GM12878 (cell line): ENCODE measurements at regions not wholly inside any gene's neighbourhood (a gene's known extent, or its start where the extent isn't known, plus 50 kb on each side); places are given as distances from the start of the nearest gene placed in this dataset.

Experiments used
- ATAC-seq: fragments of 200-7000 bp; cut with Tn5 transposase; 3 replicates; pipeline ENCODE4 v1.9.1; 2020; ENCODE audit warnings: mild to moderate bottlenecking, moderate library complexity
- BruUV-seq: library from RNA; stranded (reverse); fragments of 400-500 nt; replicated peaks from 2 replicates; lab custom pipeline; 2021; lab: Mats Ljungman, UMichigan
- CTCF ChIA-PET: fragments of 300-600 bp; sonication (Branson Sonifier 250); formaldehyde crosslinking; extraction: SDS; loops from one replicate; lab custom pipeline; 2021; ENCODE audit warnings: inconsistent platforms; lab: Yijun Ruan, JAX
- POLR2A ChIA-PET: fragments of 350-600 bp; formaldehyde crosslinking; extraction: SDS; loops from one replicate; lab custom pipeline; 2021; ENCODE audit warnings: inconsistent platforms; lab: Charles Lee
- RAD21 ChIA-PET: fragments of 300-600 bp; sonication (Branson Sonifier 250); formaldehyde crosslinking; loops from one replicate; lab custom pipeline; 2023; ENCODE audit warnings: antibody characterized with exemption; ENCODE audit not compliant: unreplicated experiment; lab: Charles Lee
- SMC1A ChIA-PET: fragments of 300-600 bp; sonication (Branson Sonifier 250); formaldehyde crosslinking; loops from one replicate; lab custom pipeline; 2023; ENCODE audit not compliant: unreplicated experiment, uncharacterized antibody; lab: Charles Lee
- DNase-seq: peaks from one replicate; pipeline ENCODE4 v3.0.0-alpha.2; 2011; ENCODE audit warnings: low read depth, low spot score
- FAIRE-seq: peaks from 3 replicates; lab custom pipeline; 2011; peaks lifted over from hg19 to GRCh38; lab: Jason Lieb, UNC
- H2AFZ ChIP-seq: 2 replicates; pipeline ENCODE4 v1.6.0; 2011; ENCODE audit warnings: low read depth, low read length, control low read depth; ENCODE audit not compliant: control insufficient read depth
- H3K27ac ChIP-seq: 2 replicates; pipeline ENCODE4 v1.5.1; 2011; ENCODE audit warnings: control low read depth; ENCODE audit not compliant: control insufficient read depth, insufficient read depth
- H3K27me3 ChIP-seq, 2 experiments: replicated peaks in 1 of 2; 2 replicates each; pipeline versions ENCODE4 v1.6.0 to v1.6.1; 2011; ENCODE audit warnings: low read length in 1 of 2; ENCODE audit not compliant: control insufficient read depth in 2 of 2, insufficient read depth in 2 of 2
- H3K36me3 ChIP-seq, 2 experiments: 2 replicates each; pipeline ENCODE4 v1.5.1; 2011; ENCODE audit warnings: low read length in 1 of 2; ENCODE audit not compliant: control insufficient read depth in 2 of 2, insufficient read depth in 2 of 2
- H3K4me1 ChIP-seq: 2 replicates; pipeline ENCODE4 v1.6.1; 2011; ENCODE audit warnings: mild to moderate bottlenecking, low read length, moderate library complexity, mixed read lengths; ENCODE audit not compliant: control insufficient read depth, insufficient read depth
- H3K4me2 ChIP-seq: 2 replicates; pipeline ENCODE4 v1.6.0; 2011; ENCODE audit warnings: control low read depth; ENCODE audit not compliant: control insufficient read depth, insufficient read depth
- H3K4me3 ChIP-seq: fragments of 200-600 bp; sonication (generic); 2 replicates; pipeline ENCODE4 v1.5.1; 2016
- H3K79me2 ChIP-seq: 2 replicates; pipeline ENCODE4 v1.6.0; 2011; ENCODE audit warnings: low read length; ENCODE audit not compliant: control insufficient read depth, insufficient read depth
- H3K9ac ChIP-seq: 2 replicates; pipeline ENCODE4 v1.8.0; 2011; ENCODE audit warnings: low read length, control low read depth, mixed read lengths; ENCODE audit not compliant: control insufficient read depth, insufficient read depth
- H3K9me3 ChIP-seq: replicated peaks from 3 replicates; pipeline ENCODE4 v1.5.1; 2011; ENCODE audit warnings: mild to moderate bottlenecking, low read length; ENCODE audit not compliant: control insufficient read depth, insufficient read depth
- H4K20me1 ChIP-seq: 2 replicates; pipeline ENCODE4 v1.6.0; 2011; ENCODE audit not compliant: control insufficient read depth, insufficient read depth
- CHD1 ChIP-seq: IDR thresholded peaks from 2 replicates; pipeline ENCODE4 v1.6.1; 2012; ENCODE audit warnings: low read depth, low read length, improper control_type of control experiment
- DPF2 ChIP-seq: fragments of 450-650 bp; IDR thresholded peaks from 2 replicates; pipeline ENCODE4 v1.6.1; 2017; ENCODE audit warnings: mild to moderate bottlenecking
- E2F4 ChIP-seq: IDR thresholded peaks from 2 replicates; pipeline ENCODE4 v1.6.1; 2012; ENCODE audit warnings: low read depth, low read length, improper control_type of control experiment
- EP300 ChIP-seq, 2 experiments: fragments of 150-350 bp in 1 of 2; IDR thresholded peaks; 2 replicates each; pipeline ENCODE4 v1.6.1; 2011 to 2012; ENCODE audit warnings: low read depth in 2 of 2, low read length in 2 of 2, borderline replicate concordance in 1 of 2, improper control_type of control experiment in 1 of 2, inconsistent platforms in 1 of 2; ENCODE audit not compliant: control insufficient read depth in 1 of 2
- FOS ChIP-seq: IDR thresholded peaks from 3 replicates; pipeline ENCODE4 v1.6.1; 2011; ENCODE audit warnings: borderline replicate concordance; ENCODE audit not compliant: insufficient read length; ENCODE audit errors: extremely low read depth
- FOXK2 ChIP-seq: fragments of 450-650 bp; IDR thresholded peaks from 2 replicates; pipeline ENCODE4 v1.6.1; 2017; ENCODE audit warnings: mild to moderate bottlenecking, moderate library complexity
- NRF1 ChIP-seq: conservative IDR thresholded peaks from 2 replicates; pipeline ENCODE4 v1.6.1; 2011; ENCODE audit warnings: mild to moderate bottlenecking, low read depth, low read length, improper control_type of control experiment
- POLR2AphosphoS5 ChIP-seq: IDR thresholded peaks from 2 replicates; pipeline ENCODE4 v1.6.1; 2011; ENCODE audit warnings: mild to moderate bottlenecking, low read length, inconsistent platforms
- RAD51 ChIP-seq: fragments of 450-650 bp; IDR thresholded peaks from 2 replicates; pipeline ENCODE4 v1.6.1; 2016; ENCODE audit warnings: moderate library complexity, mild to moderate bottlenecking, inconsistent platforms
- REST ChIP-seq: IDR thresholded peaks from 2 replicates; pipeline ENCODE4 v1.6.1; 2012; ENCODE audit warnings: mild to moderate bottlenecking, low read depth, low read length
- SREBF2 ChIP-seq: IDR thresholded peaks from 2 replicates; pipeline ENCODE4 v1.6.1; 2012; ENCODE audit warnings: mild to moderate bottlenecking, low read length
- TBL1XR1 ChIP-seq: IDR thresholded peaks from 2 replicates; pipeline ENCODE4 v1.6.1; 2012; ENCODE audit warnings: low read depth, low read length, improper control_type of control experiment
- TCF7 ChIP-seq: IDR thresholded peaks from 2 replicates; pipeline ENCODE4 v1.6.1; 2014; ENCODE audit warnings: antibody characterized with exemption, borderline replicate concordance
- ZBTB40 ChIP-seq: fragments of 450-650 bp; IDR thresholded peaks from 2 replicates; pipeline ENCODE4 v1.6.1; 2016; ENCODE audit warnings: mild to moderate bottlenecking, moderate library complexity, borderline replicate concordance
- WGBS: methylation state at CpG from one replicate; pipeline ENCODE4 v1.1.6; 2016; ENCODE audit warnings: low lambda C conversion rate; ENCODE audit not compliant: insufficient replicate concordance, insufficient coverage; ENCODE audit errors: missing lambda C conversion rate; 5-methylcytosine and 5-hydroxymethylcytosine counted together
- in situ Hi-C: fragments of 300-500 bp; cut with MboI; formaldehyde crosslinking; loops from 9 replicates; pipeline ENCODE4 v1.14.3; 2018; ENCODE audit warnings: mixed read lengths
- intact Hi-C: fragments of 100-400 bp; cut with micrococcal nuclease; formaldehyde crosslinking; loops from one replicate; pipeline ENCODE4 v1.14.2; 2022; ENCODE audit not compliant: unreplicated experiment

DNA sequence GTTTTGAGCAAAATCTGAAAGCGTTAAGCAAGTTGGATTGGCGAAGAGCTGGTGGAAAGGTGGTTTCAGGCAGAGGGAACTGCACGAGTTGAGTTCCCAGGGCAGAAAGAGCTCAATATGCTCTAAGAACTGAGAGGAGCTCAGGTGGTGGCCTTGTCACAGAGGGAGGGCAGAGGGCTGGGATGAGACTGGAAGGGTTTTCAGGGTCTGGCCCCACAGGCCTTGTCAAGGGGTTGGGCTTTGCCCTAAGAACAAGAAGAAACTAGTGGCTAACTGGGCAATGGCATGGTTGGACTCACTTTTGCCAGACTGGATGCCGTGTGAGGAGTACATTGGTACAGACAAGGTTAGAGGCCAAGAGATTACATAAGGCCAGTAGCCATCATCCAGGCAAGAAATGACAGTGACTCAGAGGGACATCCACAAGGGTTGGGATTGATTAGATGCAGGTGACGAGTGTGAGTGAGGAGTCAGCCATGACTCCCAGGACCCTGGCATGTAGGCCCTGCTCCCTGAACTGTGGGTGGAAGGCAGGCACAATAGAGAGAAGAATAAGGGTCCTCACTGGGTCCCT is 75.1 kb upstream of the SMIM23 start:
- Histone ChIP-seq H3K9me3 (no peaks in the 10 kb centered on the region; the same call in 2 of the 3 replicates), H3K4me1 (no peaks in the 10 kb centered on the region), H3K4me2 (no peak overlapping the region), H4K20me1 (no peaks in the 10 kb centered on the region), H3K79me2 (no peaks in the 10 kb centered on the region), H3K27me3 (peaks cover 1 to 3% of the 10 kb centered on the region in 2 experiments; a peak in 3 of 4 replicates), H3K27ac (no peak overlapping the region), H3K9ac (no peak overlapping the region), H3K36me3 (no peaks in the 10 kb centered on the region), H2AFZ (no peak overlapping the region), H3K4me3 (no peak overlapping the region)
- BruUV-seq, result no TSS peak
- ChIA-PET CTCF (no interaction called here), RAD21 (no interaction called here), SMC1A (no interaction called here), POLR2A (no interaction called here)
- intact Hi-C loops, result no loop called here
- WGBS, result 22% methylated on average over 5 of the region's 5 CpGs
- in situ Hi-C loops, result no loop called here
- ATAC-seq (no peak), FAIRE-seq (no peak), DNase-seq (no peak)
- TF ChIP-seq E2F4 (no peak), EP300 (IDR thresholded peaks at IDR 0.05; ENCODE audit: borderline replicate concordance in 1 of 2, control insufficient read depth in 1 of 2, low read depth in 2 of 2, low read length in 2 of 2) (no peak), RAD51 (no peak), FOS (no peak), CHD1 (no peak), FOXK2 (no peak), POLR2AphosphoS5 (no peak), TCF7 (no peak), TBL1XR1 (no peak), ZBTB40 (no peak), DPF2 (no peak), SREBF2 (no peak), NRF1 (no peak), REST (no peak)
